RWPE2 (cell line): ENCODE measurements at regions not wholly inside any gene's neighbourhood (a gene's known extent, or its start where the extent isn't known, plus 50 kb on each side); places are given as distances from the start of the nearest gene placed in this dataset.

Source experiments
- ATAC-seq: fragments of 200-7000 bp; cut with Tn5 transposase; 3 replicates; pipeline ENCODE4 v1.9.1; 2021; ENCODE audit warnings: low read depth
- DNase-seq: peaks from one replicate; pipeline ENCODE4 v3.0.0-alpha.2; 2020; ENCODE audit warnings: low spot score
- H3K27ac ChIP-seq: fragments of 450-650 bp; 2 replicates; pipeline ENCODE4 v1.5.1; 2017; ENCODE audit warnings: mild to moderate bottlenecking; ENCODE audit not compliant: poor library complexity, severe bottlenecking
- H3K27me3 ChIP-seq: fragments of 250-450 bp; sonication (Bioruptor Pico); 2 replicates; pipeline ENCODE4 v1.5.1; 2021; ENCODE audit warnings: mild to moderate bottlenecking, moderate library complexity; ENCODE audit not compliant: insufficient read depth, poor library complexity, severe bottlenecking
- H3K36me3 ChIP-seq: fragments of 250-450 bp; sonication (Bioruptor Pico); 2 replicates; pipeline ENCODE4 v1.5.1; 2020; ENCODE audit warnings: low read depth, mild to moderate bottlenecking, moderate library complexity
- H3K4me1 ChIP-seq: fragments of 250-450 bp; sonication (Bioruptor Pico); 2 replicates; pipeline ENCODE4 v1.5.1; 2021; ENCODE audit warnings: mild to moderate bottlenecking, moderate library complexity; ENCODE audit not compliant: insufficient read depth, poor library complexity, severe bottlenecking
- H3K4me3 ChIP-seq: fragments of 250-450 bp; sonication (Bioruptor Pico); 2 replicates; pipeline ENCODE4 v1.5.1; 2021; ENCODE audit warnings: mild to moderate bottlenecking, moderate library complexity; ENCODE audit not compliant: severe bottlenecking
- H3K9me3 ChIP-seq: fragments of 250-450 bp; sonication (Bioruptor Pico); 2 replicates; pipeline ENCODE4 v1.5.1; 2021; ENCODE audit warnings: mild to moderate bottlenecking, moderate library complexity; ENCODE audit not compliant: severe bottlenecking
- TF ChIP-seq, protein P1 (sequence below): fragments of 450-650 bp; IDR thresholded peaks from one replicate; pipeline ENCODE4 v1.5.1; 2017; ENCODE audit warnings: mild to moderate bottlenecking, moderate library complexity; ENCODE audit not compliant: poor library complexity, severe bottlenecking

DNA sequence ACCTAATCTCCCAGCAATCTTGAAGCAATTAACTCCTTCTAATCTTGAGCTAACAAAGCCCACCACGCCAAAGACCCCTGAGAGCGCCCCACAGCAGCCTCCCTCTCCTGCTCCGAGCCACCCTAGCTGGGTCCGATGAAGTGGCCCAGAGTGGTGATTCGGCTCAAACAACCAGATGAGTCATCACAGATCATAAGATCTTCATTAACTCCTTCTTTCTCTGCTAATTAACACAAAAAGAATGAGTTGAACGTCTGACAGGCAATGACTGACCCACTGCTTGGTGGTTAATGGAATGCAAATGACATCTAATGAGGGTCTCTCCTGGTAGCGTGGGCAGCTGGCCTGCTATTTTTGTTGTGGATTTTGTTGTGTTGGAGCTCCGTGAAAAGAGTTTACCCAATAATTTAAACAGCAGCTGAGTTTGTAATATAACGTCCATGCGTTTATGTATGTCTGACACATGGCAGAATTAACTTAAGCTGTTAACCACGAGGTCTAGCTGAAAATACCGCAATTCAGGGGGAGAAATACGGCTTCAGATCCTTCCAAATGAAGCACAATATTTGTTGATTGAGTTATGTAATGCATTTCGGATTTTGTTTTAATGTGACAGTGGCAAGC is 161.4 kb downstream of the RAB11FIP2 start:
- H3K36me3 ChIP-seq: no peaks in the 10 kb centered on the region
- H3K4me3 ChIP-seq: no peak overlapping the region
- DNase-seq (no peak), ATAC-seq (no peak)
- TF ChIP-seq, protein P1, sequence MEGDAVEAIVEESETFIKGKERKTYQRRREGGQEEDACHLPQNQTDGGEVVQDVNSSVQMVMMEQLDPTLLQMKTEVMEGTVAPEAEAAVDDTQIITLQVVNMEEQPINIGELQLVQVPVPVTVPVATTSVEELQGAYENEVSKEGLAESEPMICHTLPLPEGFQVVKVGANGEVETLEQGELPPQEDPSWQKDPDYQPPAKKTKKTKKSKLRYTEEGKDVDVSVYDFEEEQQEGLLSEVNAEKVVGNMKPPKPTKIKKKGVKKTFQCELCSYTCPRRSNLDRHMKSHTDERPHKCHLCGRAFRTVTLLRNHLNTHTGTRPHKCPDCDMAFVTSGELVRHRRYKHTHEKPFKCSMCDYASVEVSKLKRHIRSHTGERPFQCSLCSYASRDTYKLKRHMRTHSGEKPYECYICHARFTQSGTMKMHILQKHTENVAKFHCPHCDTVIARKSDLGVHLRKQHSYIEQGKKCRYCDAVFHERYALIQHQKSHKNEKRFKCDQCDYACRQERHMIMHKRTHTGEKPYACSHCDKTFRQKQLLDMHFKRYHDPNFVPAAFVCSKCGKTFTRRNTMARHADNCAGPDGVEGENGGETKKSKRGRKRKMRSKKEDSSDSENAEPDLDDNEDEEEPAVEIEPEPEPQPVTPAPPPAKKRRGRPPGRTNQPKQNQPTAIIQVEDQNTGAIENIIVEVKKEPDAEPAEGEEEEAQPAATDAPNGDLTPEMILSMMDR: no peak
- no peaks in the 10 kb centered on the region for H3K4me1 ChIP-seq
- peaks cover 5% of the 10 kb centered on the region for H3K27me3 ChIP-seq
- no peak overlapping the region for H3K27ac ChIP-seq
- H3K9me3 ChIP-seq: no peaks in the 10 kb centered on the region

DNA sequence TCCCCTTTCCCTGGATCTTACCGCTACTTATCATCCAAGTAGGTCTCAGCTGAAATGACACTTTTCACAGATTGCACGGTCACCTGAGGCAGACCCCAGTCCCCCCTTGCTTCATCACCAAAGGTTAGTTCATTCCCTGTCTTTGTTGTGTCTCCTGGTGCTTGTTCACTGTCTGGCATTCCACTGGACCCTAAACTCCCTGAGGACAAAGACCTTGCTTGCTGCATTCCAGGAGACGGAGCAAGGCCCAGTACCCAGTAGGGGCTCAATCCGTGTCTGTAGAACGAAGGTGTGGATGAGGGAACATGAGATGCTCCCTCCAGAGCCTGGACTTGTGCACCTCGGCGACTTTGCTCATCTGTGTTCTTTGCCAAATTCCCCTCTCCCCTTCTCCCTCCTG is 160.0 kb downstream of the RAB11FIP2 start:
- TF ChIP-seq, protein P1: no peak
- Histone ChIP-seq H3K36me3 (no peaks in the 10 kb centered on the region), H3K9me3 (no peaks in the 10 kb centered on the region), H3K27ac (no peak overlapping the region), H3K27me3 (peaks cover 7% of the 10 kb centered on the region), H3K4me1 (no peaks in the 10 kb centered on the region), H3K4me3 (no peak overlapping the region)
- no peak for DNase-seq
- ATAC-seq: no peak

DNA sequence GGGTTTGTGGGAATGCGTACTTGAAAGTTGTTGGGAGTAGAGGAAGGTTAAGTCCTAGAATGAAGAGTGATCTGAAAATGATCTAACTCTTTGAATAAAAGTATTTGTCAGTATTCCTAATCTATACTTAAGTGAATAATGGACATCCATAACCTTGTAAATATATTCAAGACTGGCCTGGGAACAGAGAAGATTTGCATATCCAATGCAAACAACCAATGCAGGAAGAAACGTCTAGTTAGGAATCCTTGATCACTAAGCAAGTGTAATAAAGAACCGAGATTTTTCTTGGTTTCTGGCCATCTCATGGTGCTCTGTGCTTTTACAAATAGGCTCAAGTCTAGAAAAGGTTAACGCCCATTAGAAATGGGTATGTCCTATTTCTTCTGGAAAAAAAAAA is 157.1 kb downstream of the RAB11FIP2 start:
- H3K4me1 ChIP-seq: no peaks in the 10 kb centered on the region
- H3K27ac ChIP-seq: no peak overlapping the region
- H3K27me3 ChIP-seq: peaks cover 13% of the 10 kb centered on the region

DNA sequence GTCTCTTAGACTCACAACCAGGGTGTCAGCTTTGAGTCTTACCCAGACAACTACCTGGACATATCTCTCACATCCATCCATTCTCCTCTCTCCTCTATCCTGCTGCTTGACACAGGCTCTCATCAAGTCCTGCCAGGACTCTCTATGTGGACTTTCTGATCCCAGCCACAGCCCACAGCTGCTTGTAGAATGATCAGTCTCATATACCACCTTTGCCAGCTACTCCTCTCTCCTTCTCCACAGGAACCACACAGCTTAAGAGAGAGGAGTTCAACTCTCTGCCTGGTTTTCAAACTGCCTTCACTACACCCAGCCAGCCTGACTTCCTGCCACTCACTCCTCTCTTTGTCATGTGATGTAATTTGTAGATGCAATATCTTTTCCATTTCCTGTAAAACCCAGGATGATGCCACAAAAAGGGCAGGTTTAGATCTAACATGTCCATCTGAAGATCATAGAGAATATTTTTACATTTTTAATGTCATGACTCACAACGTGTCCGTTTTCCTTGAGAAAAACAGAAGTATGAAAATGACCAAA is 154.0 kb downstream of the RAB11FIP2 start:
- H3K36me3 ChIP-seq: no peaks in the 10 kb centered on the region
- H3K4me1 ChIP-seq: no peaks in the 10 kb centered on the region
- H3K4me3 ChIP-seq: no peak overlapping the region
- H3K27me3 ChIP-seq: peaks cover 10% of the 10 kb centered on the region
- TF ChIP-seq, protein P1: no peak
- ATAC-seq (no peak), DNase-seq (no peak)
- no peak overlapping the region for H3K27ac ChIP-seq
- H3K9me3 ChIP-seq: no peaks in the 10 kb centered on the region

More for the DNA sequence above, 157.1 kb downstream of the RAB11FIP2 start:
- Histone ChIP-seq H3K9me3 (no peaks in the 10 kb centered on the region), H3K4me3 (no peak overlapping the region), H3K36me3 (no peaks in the 10 kb centered on the region)
- TF ChIP-seq, protein P1: no peak
- ATAC-seq: no peak
- no peak for DNase-seq

DNA sequence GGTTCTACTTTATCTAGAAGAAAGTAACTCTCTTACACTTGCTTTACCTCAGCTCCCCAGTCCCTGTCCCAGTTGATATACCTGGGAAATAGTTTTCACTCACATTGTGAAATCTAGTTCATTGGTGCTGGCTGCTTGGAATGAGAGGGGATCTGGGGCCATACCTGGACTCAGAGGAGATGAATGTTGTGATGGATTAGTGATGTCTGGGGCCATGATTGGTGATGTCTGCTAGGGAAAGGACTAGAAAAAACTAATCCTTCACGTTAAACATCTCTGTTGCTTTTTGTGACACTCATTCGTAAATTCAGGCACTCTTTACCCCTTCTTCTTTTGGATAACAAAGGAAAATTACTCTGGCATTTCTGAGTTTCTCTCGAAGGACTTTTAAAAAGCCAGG is 152.4 kb downstream of the RAB11FIP2 start:
- DNase-seq: no peak
- no peak overlapping the region for H3K27ac ChIP-seq
- H3K36me3 ChIP-seq: no peaks in the 10 kb centered on the region
- H3K4me3 ChIP-seq: no peak overlapping the region
- no peak for ATAC-seq
- H3K9me3 ChIP-seq: no peaks in the 10 kb centered on the region
- TF ChIP-seq, protein P1: no peak
- no peaks in the 10 kb centered on the region for H3K4me1 ChIP-seq
- peaks cover 10% of the 10 kb centered on the region for H3K27me3 ChIP-seq
